GM19240 (cell line): ENCODE measurements at regions not wholly inside any gene's neighbourhood (a gene's known extent, or its start where the extent isn't known, plus 50 kb on each side); places are given as distances from the start of the nearest gene placed in this dataset.

Experiments
- DNase-seq: peaks from one replicate; pipeline ENCODE4 v3.0.0; 2011; ENCODE audit warnings: low spot score; ENCODE audit not compliant: insufficient read length

DNA sequence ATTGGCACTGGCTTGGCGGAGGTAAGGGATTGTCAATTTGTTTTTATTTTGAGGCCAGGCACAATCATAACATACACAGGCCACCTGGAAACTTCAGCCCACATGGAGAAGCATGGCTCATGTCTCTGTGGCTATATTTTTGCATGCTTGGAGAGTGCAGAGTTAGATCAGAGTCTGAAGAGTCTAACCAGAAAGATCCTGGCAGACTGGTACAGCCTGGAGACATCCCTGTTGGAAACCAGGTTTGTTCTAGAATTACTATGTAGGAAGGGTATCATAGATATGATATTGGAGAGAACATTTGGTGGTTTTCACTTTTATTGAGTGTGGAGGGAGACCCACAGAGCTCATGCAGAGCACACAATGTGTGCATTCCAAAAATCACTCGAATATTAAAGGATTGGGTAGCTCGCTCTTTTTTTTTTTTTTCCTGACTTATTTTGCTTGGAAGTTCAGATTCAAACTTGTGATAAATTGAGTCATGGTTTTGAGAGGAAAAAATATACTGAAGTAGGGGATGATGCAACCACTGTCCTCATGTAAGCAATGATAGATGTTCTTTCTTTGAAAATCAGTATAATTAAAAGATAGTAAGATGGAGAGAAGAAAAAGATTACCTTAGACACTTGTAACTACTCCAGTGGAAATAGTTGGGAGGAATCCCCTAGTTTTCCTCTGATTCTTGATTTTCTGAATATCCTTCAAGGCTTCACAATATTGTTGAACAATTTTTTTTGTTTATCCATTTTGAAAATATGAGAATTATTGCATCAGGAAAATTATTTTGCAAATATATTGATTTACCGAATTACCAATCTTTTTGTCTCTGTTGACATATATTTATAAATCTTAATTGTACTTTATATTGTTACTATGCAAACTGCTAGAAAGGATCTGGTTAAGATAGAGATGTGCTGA is 185.7 kb upstream of the ZEB2 start:
- no peak for DNase-seq

DNA sequence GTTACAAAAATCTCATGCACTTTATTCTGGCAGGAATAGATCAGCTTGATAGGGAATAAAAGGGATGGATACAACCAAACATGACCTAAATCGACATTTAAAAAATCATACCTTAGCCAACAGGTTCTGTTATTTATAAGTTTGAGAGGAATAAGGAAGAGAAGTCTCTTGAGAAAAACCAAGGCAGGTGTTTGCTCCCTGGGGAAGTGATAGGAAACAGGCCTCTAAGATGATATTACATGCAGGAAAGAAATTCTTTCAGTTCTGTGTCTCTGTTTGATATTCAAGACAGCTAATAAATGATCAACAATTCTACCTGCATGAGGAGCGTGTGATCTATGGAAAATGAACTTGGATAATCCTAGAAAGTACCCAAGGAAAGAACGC is 184.8 kb upstream of the ZEB2 start:
- DNase-seq = no peak

DNA sequence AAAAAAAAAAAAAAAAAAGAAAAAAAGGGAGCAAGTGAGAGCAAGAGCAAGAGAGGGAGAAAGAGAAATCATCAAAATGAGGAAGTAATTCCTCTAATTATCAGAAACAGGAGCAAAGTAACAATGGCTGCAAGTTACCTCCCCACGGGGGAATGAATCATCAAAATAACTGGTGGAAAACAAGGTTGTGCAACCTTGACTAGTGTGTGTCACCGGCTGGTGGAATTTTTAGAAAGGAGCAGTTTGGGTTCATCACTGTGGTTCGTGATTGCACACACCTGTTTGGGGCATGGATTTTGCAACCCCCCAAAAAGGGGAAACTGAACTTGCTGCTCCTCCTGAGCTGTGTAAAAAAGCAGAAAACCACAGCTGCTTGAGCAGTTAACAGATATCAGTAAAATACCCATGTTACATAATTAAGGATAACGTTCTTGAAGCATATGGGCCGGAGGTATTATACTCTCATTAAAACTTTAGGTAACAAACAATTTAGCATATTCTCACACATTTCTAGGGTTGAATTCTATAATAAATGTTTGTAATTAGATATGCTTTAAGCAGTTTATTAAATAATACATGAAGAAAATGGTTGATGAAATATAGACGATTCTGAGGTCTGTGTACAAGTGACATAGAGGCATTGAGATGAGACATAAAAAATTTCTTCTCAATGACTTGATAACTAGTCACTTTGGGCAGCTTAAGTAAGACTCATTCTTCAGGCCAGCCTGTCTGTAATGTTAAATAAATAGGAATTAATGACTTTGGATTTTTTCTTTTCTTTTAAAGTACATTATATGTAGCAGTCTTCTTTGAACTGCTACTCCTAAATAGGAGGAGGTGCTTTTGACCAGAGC is 184.2 kb upstream of the ZEB2 start:
- DNase-seq = no peak

DNA sequence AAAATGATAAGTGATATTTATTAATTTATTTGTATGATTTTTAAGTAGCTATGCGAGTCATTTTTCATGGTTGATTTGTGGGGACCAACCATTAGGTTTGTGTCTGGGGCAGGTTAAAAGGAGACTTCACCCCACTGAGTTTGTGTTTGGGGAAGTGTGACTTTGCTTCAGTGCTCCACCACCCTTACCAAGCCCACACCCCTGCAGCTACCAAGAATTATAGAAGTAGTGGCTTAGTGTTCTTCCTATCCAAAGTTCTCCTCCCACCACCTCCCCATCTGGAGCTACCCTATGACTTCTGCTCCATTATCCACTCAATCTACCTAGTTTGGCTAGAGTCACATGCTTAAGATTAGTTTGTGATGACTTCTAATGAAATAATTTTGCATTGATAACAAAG is 182.1 kb upstream of the ZEB2 start:
- DNase-seq = no peak

- DNase-seq = no peak
Measured at GRCh38 chr2:144701259-144701658, 181.3 kb upstream of the ZEB2 start.

DNA sequence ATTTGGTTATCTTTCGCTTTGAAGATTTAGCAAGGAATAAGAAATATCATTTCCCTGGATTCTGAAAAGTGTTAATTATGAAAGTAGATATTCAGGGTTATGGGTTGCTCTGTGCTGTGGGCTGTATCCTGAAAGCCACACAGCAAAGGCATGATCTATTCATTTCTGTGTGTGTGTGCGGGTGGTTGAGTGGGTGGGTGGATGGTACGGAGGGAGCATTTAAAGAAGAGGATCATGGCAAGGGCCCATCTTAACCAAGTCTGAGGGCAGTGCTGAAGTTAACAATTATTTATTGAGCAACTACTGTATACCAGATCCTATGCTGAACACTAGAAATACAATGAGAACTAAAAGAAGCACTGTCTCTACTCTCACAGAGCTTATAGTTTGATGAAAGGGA is 178.2 kb upstream of the ZEB2 start:
- no peak for DNase-seq

GRCh38 chr2:144695657-144696056 is 175.7 kb upstream of the ZEB2 start:
- DNase-seq = no peak

DNA sequence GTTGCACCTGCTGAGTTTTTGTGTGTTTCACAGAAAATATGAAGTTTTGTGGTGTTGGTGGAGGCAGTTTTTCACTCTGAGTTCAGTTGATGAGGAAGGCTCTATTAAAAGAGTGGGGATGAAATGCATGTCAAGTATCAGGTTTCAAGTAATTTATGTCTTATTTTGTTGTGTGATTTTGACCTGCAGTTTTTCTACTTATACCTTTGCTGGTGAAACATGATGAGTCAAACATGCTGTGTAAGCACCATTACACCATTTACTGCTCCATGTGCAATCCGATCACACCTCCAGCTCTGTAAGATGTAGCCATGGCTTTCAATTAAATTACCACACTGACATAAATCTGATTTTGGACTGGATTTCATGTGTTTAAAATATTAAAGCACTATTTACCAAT is 174.5 kb upstream of the ZEB2 start:
- no peak for DNase-seq

DNA sequence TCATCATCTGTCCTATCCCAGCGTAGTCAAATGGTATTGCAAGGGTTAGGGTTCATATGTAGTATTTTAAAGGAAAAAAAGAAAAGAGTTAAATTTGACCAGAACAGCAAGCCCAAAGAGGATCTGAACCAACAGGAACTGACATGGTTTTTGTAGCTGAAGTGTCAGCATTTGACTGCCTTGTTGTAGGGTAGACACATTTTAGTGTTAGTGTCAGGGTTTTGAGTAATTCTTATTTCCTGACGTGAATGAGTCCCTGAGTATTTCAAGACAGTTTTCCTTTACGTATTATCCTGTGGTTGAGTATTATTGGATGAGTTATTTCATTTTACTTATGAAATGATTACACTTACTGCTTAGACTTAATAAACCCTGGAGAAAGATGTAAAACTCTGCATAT is 173.3 kb upstream of the ZEB2 start:
- no peak for DNase-seq

GRCh38 chr2:144692661-144693060 is 172.7 kb upstream of the ZEB2 start:
- no peak for DNase-seq

- DNase-seq = no peak
Measured at GRCh38 chr2:144690771-144691170, 170.9 kb upstream of the ZEB2 start.

DNA sequence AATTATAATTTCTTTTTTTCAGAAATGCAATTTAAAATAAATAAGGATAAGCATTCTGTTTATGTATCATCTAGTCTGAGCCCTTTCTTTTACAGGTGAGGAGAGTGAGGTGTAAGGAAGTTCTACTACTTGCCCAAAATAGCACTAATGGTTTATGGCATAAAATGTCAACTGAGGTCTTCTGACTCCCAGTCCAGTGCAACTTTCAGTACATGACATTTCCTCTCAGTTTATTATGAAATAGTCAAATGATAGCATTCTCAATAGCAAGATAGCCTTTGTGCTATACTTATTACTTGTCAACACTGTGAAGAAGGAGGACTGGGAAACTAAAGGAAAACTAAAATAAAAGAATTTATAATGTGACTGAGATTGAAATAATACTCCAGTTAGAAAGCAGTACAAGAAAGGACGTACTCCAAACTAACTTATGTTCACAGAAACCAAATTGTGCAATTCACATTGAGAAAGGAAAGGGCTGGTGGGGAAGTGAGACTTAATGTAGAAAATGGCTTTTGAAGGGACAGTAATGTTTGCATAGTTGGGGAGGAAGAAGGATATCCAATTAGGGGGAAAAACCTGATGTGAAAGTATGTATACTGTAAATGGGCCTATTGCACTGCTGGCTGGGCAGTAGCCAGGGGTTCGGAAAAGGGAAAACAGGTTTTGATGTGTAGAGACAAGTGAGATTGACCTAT is 166.7 kb upstream of the ZEB2 start:
- no peak for DNase-seq

DNA sequence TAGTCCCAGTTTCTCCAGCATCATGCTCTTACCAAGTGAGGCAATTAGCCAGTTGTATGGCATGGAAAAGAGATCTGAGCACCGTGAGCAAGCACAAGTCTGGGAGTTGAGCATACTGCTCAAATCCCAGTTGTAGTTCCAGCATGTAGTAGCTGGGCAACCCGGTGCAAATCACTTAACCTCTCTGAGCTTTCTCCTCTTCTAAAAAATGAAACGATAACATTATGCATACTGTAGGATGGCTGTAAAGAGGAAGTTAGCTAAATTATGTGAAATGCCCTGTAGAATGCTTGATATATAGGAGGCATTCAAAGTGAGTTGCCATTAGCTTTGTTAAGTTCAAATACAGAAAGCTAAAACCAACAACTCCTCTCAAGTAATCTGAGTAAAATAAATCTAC is 164.0 kb upstream of the ZEB2 start:
- no peak for DNase-seq

GRCh38 chr2:144683107-144683753 is 163.3 kb upstream of the ZEB2 start:
- DNase-seq = no peak

GRCh38 chr2:144682248-144682647 is 162.3 kb upstream of the ZEB2 start:
- no peak for DNase-seq

DNA sequence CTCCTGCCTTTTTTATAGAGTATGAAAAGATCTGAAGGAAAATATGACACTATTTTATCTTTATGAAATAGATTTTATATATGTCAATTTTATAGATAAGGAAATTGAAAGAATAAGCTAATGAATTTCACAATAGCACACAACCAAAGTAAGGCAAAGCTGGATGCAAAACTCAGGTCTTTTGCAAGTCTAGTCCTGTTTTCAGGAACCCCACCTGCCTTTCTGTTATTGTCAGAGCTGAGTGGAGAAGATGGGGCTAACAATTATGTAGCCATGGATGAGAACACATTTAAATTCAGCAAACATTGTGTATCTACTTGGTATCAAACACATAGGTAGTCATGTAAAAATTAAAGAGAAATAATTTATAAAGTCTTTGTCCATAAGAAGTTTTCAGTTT is 161.5 kb upstream of the ZEB2 start:
- DNase-seq = no peak

- DNase-seq = no peak
Measured at GRCh38 chr2:144679942-144680341, 160.0 kb upstream of the ZEB2 start.

- no peak for DNase-seq
Measured at GRCh38 chr2:144678736-144679135, 158.8 kb upstream of the ZEB2 start.

DNA sequence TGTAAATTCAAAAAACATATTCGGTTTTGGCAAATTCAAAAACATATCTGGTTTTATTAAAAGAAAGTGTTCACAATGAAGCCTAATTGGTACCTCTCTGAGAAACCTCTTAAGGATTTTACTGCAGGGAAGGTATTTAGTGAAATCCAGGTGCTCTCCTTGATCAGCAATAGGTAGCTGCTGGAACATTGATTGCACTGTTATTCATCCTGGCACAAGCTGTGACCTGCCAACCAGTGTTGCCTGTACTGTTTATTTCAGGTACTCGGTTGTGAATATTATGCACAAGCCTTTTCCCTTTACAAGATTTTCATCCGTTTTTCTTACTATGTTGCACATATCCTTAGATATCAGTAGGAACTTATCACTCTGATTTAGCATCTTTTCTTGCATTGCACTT is 155.8 kb upstream of the ZEB2 start:
- DNase-seq = no peak

DNA sequence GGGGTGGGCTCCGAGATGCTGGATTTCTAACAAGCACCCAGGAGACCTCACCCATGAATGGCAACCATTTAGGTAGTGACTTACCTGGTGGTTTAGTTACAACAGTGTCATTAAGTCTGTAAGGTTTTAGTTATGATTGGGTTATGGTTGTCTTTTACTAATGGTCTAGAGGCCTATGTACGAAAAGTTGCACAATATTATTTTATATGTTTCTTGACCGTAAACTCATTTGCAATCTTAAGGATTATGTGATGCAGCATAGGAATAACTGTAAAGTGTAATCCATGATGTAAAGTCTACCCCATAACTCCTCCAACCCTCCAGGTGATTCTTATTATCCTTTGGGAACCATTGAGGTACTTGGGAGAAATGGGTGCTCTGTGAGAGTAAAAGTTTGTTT is 155.4 kb upstream of the ZEB2 start:
- DNase-seq = no peak

- no peak for DNase-seq
Measured at GRCh38 chr2:144674071-144674470, 154.2 kb upstream of the ZEB2 start.
